CD14-positive monocyte (primary cell): ENCODE measurements at regions not wholly inside any gene's neighbourhood (a gene's known extent, or its start where the extent isn't known, plus 50 kb on each side); places are given as distances from the start of the nearest gene placed in this dataset.

ENCODE experiments used
- DNase-seq, 3 donors: peaks; one replicate each; pipeline ENCODE4 v3.0.0-alpha.2; 2011 to 2022
- H2AFZ ChIP-seq: 2 replicates; pipeline ENCODE4 v1.6.0; 2012; ENCODE audit warnings: mild to moderate bottlenecking, low read depth, low read length, inconsistent platforms; ENCODE audit not compliant: insufficient read depth, poor library complexity, severe bottlenecking
- H3K27ac ChIP-seq, 2 donors: 1 replicate in 1 of 2; 2 replicates in 1 of 2; pipeline ENCODE4 v1.5.1; 2012 to 2013; ENCODE audit warnings: low read length in 2 of 2, control low read depth in 1 of 2, inconsistent platforms in 1 of 2, low read depth in 1 of 2, mild to moderate bottlenecking in 1 of 2
- H3K27me3 ChIP-seq, 2 donors: one replicate each; pipeline versions ENCODE4 v1.6.0 to v1.6.1; 2011 to 2013; ENCODE audit warnings: low read length in 2 of 2; ENCODE audit not compliant: control insufficient read depth in 2 of 2, insufficient read depth in 2 of 2
- H3K36me3 ChIP-seq, 2 donors: replicated peaks in 1 of 2; 1 replicate in 1 of 2; 2 replicates in 1 of 2; pipeline versions ENCODE4 v1.5.1 to v1.6.1; 2012 to 2013; ENCODE audit warnings: low read length in 2 of 2, control low read depth in 1 of 2, inconsistent platforms in 1 of 2, mild to moderate bottlenecking in 1 of 2; ENCODE audit not compliant: insufficient read depth in 2 of 2, control insufficient read depth in 1 of 2
- H3K4me1 ChIP-seq, 2 donors: 1 replicate in 1 of 2; 2 replicates in 1 of 2; pipeline versions ENCODE4 v1.5.1 to v1.6.1; 2012 to 2013; ENCODE audit warnings: low read length in 2 of 2, control low read depth in 1 of 2, inconsistent platforms in 1 of 2, mild to moderate bottlenecking in 1 of 2, moderate library complexity in 1 of 2; ENCODE audit not compliant: insufficient read depth in 2 of 2, control insufficient read depth in 1 of 2
- H3K4me2 ChIP-seq: replicated peaks from 2 replicates; pipeline ENCODE3; 2012; ENCODE audit warnings: low read length, moderate library complexity, mild to moderate bottlenecking; ENCODE audit not compliant: poor library complexity, severe bottlenecking; ENCODE audit errors: extremely low read depth
- H3K4me3 ChIP-seq, 3 experiments: fragments of 200-600 bp in 1 of 3; sonication (generic) in 1 of 3; replicated peaks in 1 of 3; 1 replicate in 2 of 3; 2 replicates in 1 of 3; pipeline ENCODE4 v1.5.1; 2011 to 2013; ENCODE audit warnings: low read length in 3 of 3, mild to moderate bottlenecking in 3 of 3, control low read depth in 2 of 3, low read depth in 2 of 3, inconsistent platforms in 1 of 3, moderate library complexity in 1 of 3
- H3K79me2 ChIP-seq: 2 replicates; pipeline ENCODE4 v1.6.0; 2012; ENCODE audit warnings: mild to moderate bottlenecking, control low read depth, inconsistent platforms, low read length, moderate library complexity; ENCODE audit not compliant: insufficient read depth
- H3K9ac ChIP-seq: 2 replicates; pipeline ENCODE4 v1.6.0; 2017; ENCODE audit warnings: low read length, mild to moderate bottlenecking; ENCODE audit not compliant: insufficient read depth, poor library complexity, severe bottlenecking
- H3K9me3 ChIP-seq, 2 donors: replicated peaks in 1 of 2; 1 replicate in 1 of 2; 2 replicates in 1 of 2; pipeline versions ENCODE4 v1.5.1 to v1.6.1; 2012 to 2013; ENCODE audit warnings: low read length in 2 of 2, control low read depth in 1 of 2; ENCODE audit not compliant: control insufficient read depth in 1 of 2, insufficient read depth in 1 of 2
- H4K20me1 ChIP-seq: 2 replicates; pipeline ENCODE4 v1.6.0; 2012; ENCODE audit warnings: mild to moderate bottlenecking, low read length, control low read depth, moderate library complexity; ENCODE audit not compliant: insufficient read depth
- H3K27ac Mint-ChIP-seq, 7 donors: one replicate each; pipeline ENCODE4 v1.8.0; 2020; ENCODE audit warnings: mild to moderate bottlenecking in 7 of 7, mixed read lengths in 7 of 7, moderate library complexity in 6 of 7, inconsistent platforms in 2 of 7
- H3K27me3 Mint-ChIP-seq, 3 donors: one replicate each; pipeline ENCODE4 v1.8.0; 2021 to 2022; ENCODE audit warnings: low read depth in 3 of 3, mild to moderate bottlenecking in 3 of 3, mixed read lengths in 3 of 3, moderate library complexity in 3 of 3, inconsistent platforms in 1 of 3
- H3K36me3 Mint-ChIP-seq, 2 donors: one replicate each; pipeline ENCODE4 v1.8.0; 2020; ENCODE audit warnings: mixed read lengths in 2 of 2, inconsistent platforms in 1 of 2, mild to moderate bottlenecking in 1 of 2
- H3K4me1 Mint-ChIP-seq: one replicate; pipeline ENCODE4 v1.8.0; 2020; ENCODE audit warnings: mild to moderate bottlenecking, mixed read lengths
- H3K4me3 Mint-ChIP-seq, 2 donors: one replicate each; pipeline ENCODE4 v1.8.0; 2020; ENCODE audit warnings: mild to moderate bottlenecking in 2 of 2, mixed read lengths in 2 of 2, moderate library complexity in 1 of 2
- H3K9me3 Mint-ChIP-seq, 7 donors: one replicate each; pipeline ENCODE4 v1.8.0; 2020 to 2022; ENCODE audit warnings: mixed read lengths in 7 of 7, mild to moderate bottlenecking in 6 of 7, moderate library complexity in 6 of 7, inconsistent platforms in 2 of 7
- CTCF ChIP-seq: fragments of 200-600 bp; IDR thresholded peaks from one replicate; pipeline ENCODE4 v1.8.0; 2022; ENCODE audit warnings: antibody characterized with exemption, mild to moderate bottlenecking
- WGBS: methylation state at CpG from one replicate; pipeline ENCODE4 v1.1.5; 2013; ENCODE audit warnings: missing lambda C conversion rate; ENCODE audit not compliant: insufficient coverage; 5-methylcytosine and 5-hydroxymethylcytosine counted together
- intact Hi-C, 2 donors: fragments of 100-400 bp; cut with micrococcal nuclease; formaldehyde crosslinking; loops; one replicate each; pipeline versions ENCODE4 v1.15.0 to v1.15.1; 2023

GRCh38 chr13:87123987-87124784, 547.0 kb upstream of the SLITRK5 start:
- H3K9ac ChIP-seq, result no peak overlapping the region
- no peak overlapping the region for H3K27ac ChIP-seq
- H3K36me3 Mint-ChIP-seq, result no peaks in the 10 kb centered on the region
- no peaks in the 10 kb centered on the region for H3K79me2 ChIP-seq
- no peaks in the 10 kb centered on the region for H3K27me3 ChIP-seq
- H3K4me2 ChIP-seq, result no peak overlapping the region
- peaks cover 5% of the 10 kb centered on the region for H3K4me1 Mint-ChIP-seq
- no peak overlapping the region for H3K4me3 ChIP-seq
- no peaks in the 10 kb centered on the region for H3K4me1 ChIP-seq
- H3K4me3 Mint-ChIP-seq, result peak overlapping the region in 1 of 2 donors; percentile 24
- TF ChIP-seq CTCF, result no peak
- H2AFZ ChIP-seq, result peak overlapping the region; percentile 46
- H3K27me3 Mint-ChIP-seq, result no peaks in the 10 kb centered on the region
- H3K27ac Mint-ChIP-seq, result no peak overlapping the region
- peak in 1 of 3 donors; percentile 4 for DNase-seq
- H3K9me3 Mint-ChIP-seq, result peaks cover 0 to 6% (median 0%) of the 10 kb centered on the region in 7 donors
- H3K9me3 ChIP-seq, result peaks cover 0 to 3% of the 10 kb centered on the region in 2 donors
- intact Hi-C loops, result no loop called here
- H4K20me1 ChIP-seq, result no peaks in the 10 kb centered on the region
- no peaks in the 10 kb centered on the region for H3K36me3 ChIP-seq
- 10% methylated on average over 6 of the region's 10 CpGs for WGBS

- WGBS, result 85% methylated on average over 2 of the region's 4 CpGs
- H3K9me3 ChIP-seq, result peaks cover 0 to 3% of the 10 kb centered on the region in 2 donors
- H3K27ac ChIP-seq, result no peak overlapping the region
- Mint-ChIP-seq H3K4me3 (no peak overlapping the region), H3K27ac (no peak overlapping the region), H3K36me3 (no peaks in the 10 kb centered on the region), H3K9me3 (peaks cover 0 to 6% (median 2%) of the 10 kb centered on the region in 7 donors), H3K27me3 (no peaks in the 10 kb centered on the region), H3K4me1 (peaks cover 5% of the 10 kb centered on the region)
- H3K4me3 ChIP-seq, result no peak overlapping the region
- H3K9ac ChIP-seq, result no peak overlapping the region
- intact Hi-C loops, result no loop called here
- H3K36me3 ChIP-seq, result no peaks in the 10 kb centered on the region
- no peaks in the 10 kb centered on the region for H4K20me1 ChIP-seq
- H3K79me2 ChIP-seq, result no peaks in the 10 kb centered on the region
- H3K4me2 ChIP-seq, result no peak overlapping the region
- no peak for TF ChIP-seq CTCF
- DNase-seq, result no peak
- H3K27me3 ChIP-seq, result no peaks in the 10 kb centered on the region
- H3K4me1 ChIP-seq, result no peaks in the 10 kb centered on the region
- no peak overlapping the region for H2AFZ ChIP-seq
These were observed 546.4 kb upstream of the SLITRK5 start for GRCh38 chr13:87124785-87125074.
